ENCODE measurements at regions not wholly inside any gene's neighbourhood (a gene's known extent, or its start where the extent isn't known, plus 50 kb on each side); places are given as distances from the start of the nearest gene placed in this dataset.

- no peak overlapping the region for H3K4me3 Mint-ChIP-seq
- CTCF ChIA-PET: no interaction called here
- peaks cover 11% of the 10 kb centered on the region for H3K27me3 Mint-ChIP-seq (ENCODE audit: low read depth)
- H3K27ac Mint-ChIP-seq: no peak overlapping the region
- H3K9me3 Mint-ChIP-seq: peaks cover 94% of the 10 kb centered on the region
- peaks cover 90% of the 10 kb centered on the region for H3K36me3 Mint-ChIP-seq
- ATAC-seq (no peak), DNase-seq (ENCODE audit: low spot score) (no peak)
- POLR2A ChIA-PET: no interaction called here
- no peak for TF ChIP-seq ZNF317 (CRISPR knock-in tag; IDR thresholded peaks at IDR 0.05; ENCODE audit: borderline replicate concordance, low read depth)
- TF ChIP-seq GABPB1 (CRISPR knock-in tag; IDR thresholded peaks at IDR 0.05): no peak
- no peak for TF ChIP-seq NFE2L1 (CRISPR knock-in tag; IDR thresholded peaks at IDR 0.05)
- TF ChIP-seq ESRRA (CRISPR knock-in tag; IDR thresholded peaks at IDR 0.05; ENCODE audit: borderline replicate concordance): no peak
- TF ChIP-seq KAT7 (CRISPR knock-in tag; IDR thresholded peaks at IDR 0.05; ENCODE audit: borderline replicate concordance): no peak
- TF ChIP-seq GTF2I (CRISPR knock-in tag; conservative IDR thresholded peaks at IDR 0.05): no peak
- H3K4me1 Mint-ChIP-seq: no peaks in the 10 kb centered on the region
These were observed 2101.9 kb downstream of the TP53TG3F start for GRCh38 chr16:35561346-35561745.

DNA sequence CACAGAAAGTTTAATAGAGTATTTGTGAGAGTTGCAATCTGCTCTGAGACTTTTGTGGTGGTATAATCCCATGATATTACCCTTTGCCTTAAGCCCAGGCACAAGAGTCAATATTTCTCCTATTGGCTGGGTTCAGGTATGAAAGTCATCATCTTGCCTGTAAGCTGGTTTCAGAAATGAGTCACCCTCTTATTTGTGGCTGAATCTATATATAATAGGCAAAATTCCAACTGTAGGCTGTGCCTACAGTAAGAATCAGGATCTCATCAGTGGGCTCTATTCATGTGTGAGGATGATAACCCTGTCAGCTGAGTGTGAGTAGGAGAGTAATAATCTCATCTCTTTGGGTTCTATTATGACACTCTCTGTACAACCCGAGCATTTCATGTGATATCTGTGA is 2103.1 kb downstream of the TP53TG3F start:
- ATAC-seq (no peak), DNase-seq (ENCODE audit: low spot score) (no peak)
- H3K4me1 Mint-ChIP-seq: no peaks in the 10 kb centered on the region
- CTCF ChIA-PET: no interaction called here
- H3K36me3 Mint-ChIP-seq: peaks cover 90% of the 10 kb centered on the region
- TF ChIP-seq ZNF138 (CRISPR knock-in tag; conservative IDR thresholded peaks at IDR 0.05) (no peak), ATF2 (CRISPR knock-in tag; IDR thresholded peaks at IDR 0.05; ENCODE audit: borderline replicate concordance, low read depth) (no peak), RORB (CRISPR knock-in tag; IDR thresholded peaks at IDR 0.05) (no peak), USF2 (CRISPR knock-in tag; IDR thresholded peaks at IDR 0.05) (no peak), HMGA2 (CRISPR knock-in tag; IDR thresholded peaks at IDR 0.05) (no peak), ZNF671 (CRISPR knock-in tag; IDR thresholded peaks at IDR 0.05) (no peak), ESRRA (CRISPR knock-in tag; IDR thresholded peaks at IDR 0.05; ENCODE audit: borderline replicate concordance) (no peak), TCF7 (CRISPR knock-in tag; IDR thresholded peaks at IDR 0.05; ENCODE audit: low read depth) (no peak), RELA (CRISPR knock-in tag; IDR thresholded peaks at IDR 0.05; ENCODE audit: borderline replicate concordance) (no peak), JUN (CRISPR knock-in tag; IDR thresholded peaks at IDR 0.05) (no peak), ZBTB21 (CRISPR knock-in tag; IDR thresholded peaks at IDR 0.05; ENCODE audit: borderline replicate concordance) (no peak), PREB (CRISPR knock-in tag; IDR thresholded peaks at IDR 0.05; ENCODE audit: borderline replicate concordance) (no peak), FOXK1 (CRISPR knock-in tag; IDR thresholded peaks at IDR 0.05) (no peak)
- TF ChIP-seq, protein P1, sequence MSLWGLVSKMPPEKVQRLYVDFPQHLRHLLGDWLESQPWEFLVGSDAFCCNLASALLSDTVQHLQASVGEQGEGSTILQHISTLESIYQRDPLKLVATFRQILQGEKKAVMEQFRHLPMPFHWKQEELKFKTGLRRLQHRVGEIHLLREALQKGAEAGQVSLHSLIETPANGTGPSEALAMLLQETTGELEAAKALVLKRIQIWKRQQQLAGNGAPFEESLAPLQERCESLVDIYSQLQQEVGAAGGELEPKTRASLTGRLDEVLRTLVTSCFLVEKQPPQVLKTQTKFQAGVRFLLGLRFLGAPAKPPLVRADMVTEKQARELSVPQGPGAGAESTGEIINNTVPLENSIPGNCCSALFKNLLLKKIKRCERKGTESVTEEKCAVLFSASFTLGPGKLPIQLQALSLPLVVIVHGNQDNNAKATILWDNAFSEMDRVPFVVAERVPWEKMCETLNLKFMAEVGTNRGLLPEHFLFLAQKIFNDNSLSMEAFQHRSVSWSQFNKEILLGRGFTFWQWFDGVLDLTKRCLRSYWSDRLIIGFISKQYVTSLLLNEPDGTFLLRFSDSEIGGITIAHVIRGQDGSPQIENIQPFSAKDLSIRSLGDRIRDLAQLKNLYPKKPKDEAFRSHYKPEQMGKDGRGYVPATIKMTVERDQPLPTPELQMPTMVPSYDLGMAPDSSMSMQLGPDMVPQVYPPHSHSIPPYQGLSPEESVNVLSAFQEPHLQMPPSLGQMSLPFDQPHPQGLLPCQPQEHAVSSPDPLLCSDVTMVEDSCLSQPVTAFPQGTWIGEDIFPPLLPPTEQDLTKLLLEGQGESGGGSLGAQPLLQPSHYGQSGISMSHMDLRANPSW (CRISPR knock-in tag; conservative IDR thresholded peaks at IDR 0.05; ENCODE audit: low read depth): no peak
- no peak overlapping the region for H3K4me3 Mint-ChIP-seq
- peaks cover 10% of the 10 kb centered on the region for H3K27me3 Mint-ChIP-seq (ENCODE audit: low read depth)
- H3K9me3 Mint-ChIP-seq: peaks cover 94% of the 10 kb centered on the region
- no peak overlapping the region for H3K27ac Mint-ChIP-seq
- POLR2A ChIA-PET: no interaction called here

Measured in WTC11 (cell line).